MCF 10A (cell line): ENCODE measurements at regions not wholly inside any gene's neighbourhood (a gene's known extent, or its start where the extent isn't known, plus 50 kb on each side); places are given as distances from the start of the nearest gene placed in this dataset.
"Not testable (repeated sequence)": the region's sequence is repeated elsewhere in the genome, so short reads cannot be mapped to it uniquely, and the experiment has no call there.

Experiments used
- BruUV-seq: library from RNA; stranded (reverse); fragments of 400-500 nt; replicated peaks from 2 replicates; lab custom pipeline; 2021; lab: Mats Ljungman, UMichigan
- CTCF ChIA-PET: fragments of 300-600 bp; sonication (Branson Sonifier 250); formaldehyde crosslinking; extraction: SDS; loops from one replicate; lab custom pipeline; 2021; ENCODE audit warnings: antibody characterized with exemption, inconsistent platforms; lab: Yijun Ruan, JAX
- POLR2A ChIA-PET: fragments of 300-600, 350-650 bp; sonication (Branson Sonifier 250); formaldehyde crosslinking; extraction: SDS; loops from one replicate; lab custom pipeline; 2020; ENCODE audit warnings: antibody characterized with exemption, inconsistent platforms; lab: Yijun Ruan, JAX
- DNase-seq: peaks from one replicate; pipeline ENCODE4 v3.0.0-alpha.2; 2018; ENCODE audit not compliant: unreplicated experiment
- H3K27ac Mint-ChIP-seq: one replicate; pipeline ENCODE4 v1.8.0; 2022; ENCODE audit warnings: mild to moderate bottlenecking, low read depth, mixed read lengths; ENCODE audit not compliant: unreplicated experiment
- H3K27me3 Mint-ChIP-seq: one replicate; pipeline ENCODE4 v1.8.0; 2022; ENCODE audit warnings: mixed read lengths; ENCODE audit not compliant: insufficient read depth, unreplicated experiment
- H3K36me3 Mint-ChIP-seq: one replicate; pipeline ENCODE4 v1.8.0; 2022; ENCODE audit warnings: mild to moderate bottlenecking, moderate library complexity, mixed read lengths; ENCODE audit not compliant: insufficient read depth, unreplicated experiment
- H3K4me1 Mint-ChIP-seq: one replicate; pipeline ENCODE4 v1.8.0; 2022; ENCODE audit warnings: mixed read lengths; ENCODE audit not compliant: insufficient read depth, unreplicated experiment
- H3K4me3 Mint-ChIP-seq: one replicate; pipeline ENCODE4 v1.8.0; 2022; ENCODE audit warnings: mild to moderate bottlenecking, moderate library complexity, mixed read lengths; ENCODE audit not compliant: unreplicated experiment
- H3K9me3 Mint-ChIP-seq: one replicate; pipeline ENCODE4 v1.8.0; 2022; ENCODE audit warnings: mixed read lengths; ENCODE audit not compliant: unreplicated experiment
- intact Hi-C: fragments of 100-400 bp; cut with micrococcal nuclease; formaldehyde crosslinking; loops from 2 replicates; pipeline ENCODE4 v1.14.1; 2022
- TF ChIP-seq, protein P1 (sequence below): fragments of 200-600 bp; IDR thresholded peaks from one replicate; pipeline ENCODE4 v1.8.0; 2022; ENCODE audit warnings: antibody characterized with exemption, mild to moderate bottlenecking; ENCODE audit not compliant: unreplicated experiment

DNA sequence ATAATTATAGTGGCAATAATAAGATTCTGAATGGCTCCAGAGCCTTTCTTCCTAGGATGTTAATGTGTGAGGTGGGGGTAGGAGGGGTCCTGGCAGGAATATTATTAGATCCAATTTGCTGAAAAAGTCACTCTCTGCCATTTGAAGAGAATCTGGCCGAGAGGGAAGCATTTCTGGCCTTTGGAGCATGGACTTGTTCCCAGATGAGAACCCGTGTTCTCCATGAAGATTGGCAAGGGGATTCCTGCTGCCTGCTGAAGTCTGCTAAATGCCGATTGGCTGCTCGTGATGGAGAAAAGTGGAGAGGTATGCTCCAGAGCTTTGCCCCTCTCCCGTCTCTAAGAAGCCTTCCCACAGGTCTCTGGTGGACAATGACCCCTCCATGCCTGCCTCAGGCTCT, 135.6 kb downstream of the TRIM43 start:
- intact Hi-C loops = loop anchor here (5.0 kb wide), 1 partner anchor 380 kb away; no protein-coding TSS in a partner anchor
- not testable (repeated sequence) for BruUV-seq, H3K36me3 Mint-ChIP-seq, H3K4me1 Mint-ChIP-seq, H3K27me3 Mint-ChIP-seq, H3K9me3 Mint-ChIP-seq, H3K27ac Mint-ChIP-seq, DNase-seq, H3K4me3 Mint-ChIP-seq
- ChIA-PET CTCF (interaction anchor here (0.8 to 3.9 kb wide), 2 partner anchors 336 to 496 kb away, joined by 3 to 22 read pairs; no protein-coding TSS in a partner anchor), POLR2A (interaction anchor here (2.1 kb wide), 1 partner anchor 324 kb away, joined by 5 read pairs; the partner anchor contains the start of gene FAHD2A)

DNA sequence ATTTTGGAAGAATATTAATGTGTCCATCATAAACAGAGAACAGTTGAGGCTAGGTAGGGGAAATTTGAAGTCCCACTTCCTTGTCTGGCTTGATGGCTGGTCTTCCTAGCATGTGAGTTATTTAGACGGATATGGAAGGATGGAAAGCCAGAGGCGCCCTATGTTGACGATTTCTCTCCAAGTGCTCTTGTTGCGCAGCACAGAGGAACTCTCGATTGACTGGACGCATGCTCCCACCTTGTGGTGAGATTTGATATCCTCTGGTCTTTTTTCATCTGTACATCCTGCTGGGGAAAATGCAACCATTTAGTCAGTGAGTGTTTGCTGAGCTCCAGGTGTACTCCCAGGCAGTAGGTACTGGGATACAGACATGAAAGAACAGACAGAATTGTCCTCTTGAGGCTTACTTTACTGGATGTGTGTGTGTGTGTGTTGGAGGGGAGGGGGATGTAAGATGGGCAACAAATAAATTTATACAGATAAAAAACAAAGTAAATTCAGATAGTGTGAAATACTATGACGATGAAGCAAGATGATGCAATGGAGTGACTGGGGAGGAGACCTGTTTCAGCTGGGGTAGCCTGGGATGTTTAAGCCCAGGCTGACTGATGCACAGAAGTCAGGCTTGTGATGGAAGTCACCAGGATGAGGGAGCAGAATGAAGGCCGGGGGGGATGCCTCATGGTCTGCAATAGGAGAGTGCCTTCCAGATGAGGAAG, 137.2 kb downstream of the TRIM43 start:
- Mint-ChIP-seq H3K27ac (no peak overlapping the region), H3K36me3 (no peaks in the 10 kb centered on the region), H3K4me1 (no peaks in the 10 kb centered on the region), H3K9me3 (no peaks in the 10 kb centered on the region), H3K27me3 (peaks cover 17% of the 10 kb centered on the region), H3K4me3 (no peak overlapping the region)
- intact Hi-C loops = loop anchor here (1.0 to 5.0 kb wide), 4 partner anchors 315 to 498 kb away; no protein-coding TSS in a partner anchor
- DNase-seq = peak; percentile 73
- TF ChIP-seq, protein P1, sequence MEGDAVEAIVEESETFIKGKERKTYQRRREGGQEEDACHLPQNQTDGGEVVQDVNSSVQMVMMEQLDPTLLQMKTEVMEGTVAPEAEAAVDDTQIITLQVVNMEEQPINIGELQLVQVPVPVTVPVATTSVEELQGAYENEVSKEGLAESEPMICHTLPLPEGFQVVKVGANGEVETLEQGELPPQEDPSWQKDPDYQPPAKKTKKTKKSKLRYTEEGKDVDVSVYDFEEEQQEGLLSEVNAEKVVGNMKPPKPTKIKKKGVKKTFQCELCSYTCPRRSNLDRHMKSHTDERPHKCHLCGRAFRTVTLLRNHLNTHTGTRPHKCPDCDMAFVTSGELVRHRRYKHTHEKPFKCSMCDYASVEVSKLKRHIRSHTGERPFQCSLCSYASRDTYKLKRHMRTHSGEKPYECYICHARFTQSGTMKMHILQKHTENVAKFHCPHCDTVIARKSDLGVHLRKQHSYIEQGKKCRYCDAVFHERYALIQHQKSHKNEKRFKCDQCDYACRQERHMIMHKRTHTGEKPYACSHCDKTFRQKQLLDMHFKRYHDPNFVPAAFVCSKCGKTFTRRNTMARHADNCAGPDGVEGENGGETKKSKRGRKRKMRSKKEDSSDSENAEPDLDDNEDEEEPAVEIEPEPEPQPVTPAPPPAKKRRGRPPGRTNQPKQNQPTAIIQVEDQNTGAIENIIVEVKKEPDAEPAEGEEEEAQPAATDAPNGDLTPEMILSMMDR = peak; percentile 73
- ChIA-PET POLR2A (interaction anchor here (2.1 kb wide), 1 partner anchor 326 kb away, joined by 5 read pairs; the partner anchor contains the start of gene FAHD2A), CTCF (interaction anchor here (0.7 to 3.9 kb wide), 17 partner anchors 11 to 706 kb away, joined by 3 to 22 read pairs (median 3); partner anchors contain the start of gene FAHD2A)
- BruUV-seq = no TSS peak

DNA sequence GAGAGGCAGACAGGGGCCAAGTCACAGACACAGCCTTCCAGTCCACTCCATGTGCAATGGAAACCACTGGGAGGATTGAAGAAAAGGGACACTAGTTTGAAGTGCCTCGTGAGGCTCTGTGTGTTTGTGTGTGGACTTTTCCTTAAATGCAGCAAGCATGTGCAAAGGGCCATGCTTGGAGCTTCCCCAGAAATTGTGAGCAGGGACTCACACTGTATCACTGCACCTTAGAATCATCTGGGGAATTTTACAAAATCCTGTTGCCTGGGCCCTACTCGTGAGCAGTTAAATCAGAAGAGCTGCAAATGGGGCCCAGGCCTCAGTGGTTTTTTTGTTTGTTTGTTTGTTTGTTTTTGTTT, 137.8 kb downstream of the TRIM43 start:
- Mint-ChIP-seq H3K27me3 (peaks cover 23% of the 10 kb centered on the region), H3K4me3 (no peak overlapping the region), H3K36me3 (no peaks in the 10 kb centered on the region), H3K9me3 (no peaks in the 10 kb centered on the region), H3K27ac (no peak overlapping the region), H3K4me1 (no peaks in the 10 kb centered on the region)
- ChIA-PET POLR2A (interaction anchor here (2.1 kb wide), 1 partner anchor 326 kb away, joined by 5 read pairs; the partner anchor contains the start of gene FAHD2A), CTCF (interaction anchor here (0.6 to 3.9 kb wide), 17 partner anchors 10 to 707 kb away, joined by 3 to 22 read pairs (median 3); partner anchors contain the start of gene FAHD2A)
- BruUV-seq = no TSS peak
- TF ChIP-seq, protein P1 = no peak
- intact Hi-C loops = loop anchor here (1.0 to 5.0 kb wide), 4 partner anchors 315 to 498 kb away; no protein-coding TSS in a partner anchor
- no peak for DNase-seq

DNA sequence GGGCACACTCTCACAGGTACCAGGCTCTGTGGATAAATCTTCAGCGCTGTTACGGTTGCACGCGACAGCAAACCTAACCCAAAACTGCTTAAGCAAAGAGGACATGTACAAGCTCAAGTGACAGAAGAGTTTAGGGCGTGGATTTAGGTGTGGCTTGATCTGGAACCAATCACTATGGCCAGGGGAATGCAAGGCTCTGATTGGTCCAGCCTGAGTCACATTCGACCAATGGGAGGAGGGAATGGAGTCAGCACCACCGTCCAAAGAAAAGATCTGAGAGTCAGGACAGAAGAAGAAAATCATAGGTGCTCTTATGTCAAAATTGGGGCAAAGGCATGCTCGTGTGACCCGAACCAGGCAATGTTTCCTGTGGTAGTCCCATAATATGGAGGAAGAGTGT, 139.0 kb downstream of the TRIM43 start:
- intact Hi-C loops = no loop called here
- no TSS peak for BruUV-seq
- ChIA-PET POLR2A (no interaction called here), CTCF (interaction anchor here (1.0 to 3.9 kb wide), 3 partner anchors 347 to 499 kb away, joined by 3 to 22 read pairs (median 11); no protein-coding TSS in a partner anchor)
- Mint-ChIP-seq H3K4me3 (no peak overlapping the region), H3K4me1 (no peaks in the 10 kb centered on the region), H3K27me3 (peaks cover 35% of the 10 kb centered on the region), H3K36me3 (no peaks in the 10 kb centered on the region), H3K27ac (no peak overlapping the region), H3K9me3 (no peaks in the 10 kb centered on the region)
- TF ChIP-seq, protein P1 = no peak
- no peak for DNase-seq
